ENCODE measurements at regions not wholly inside any gene's neighbourhood (a gene's known extent, or its start where the extent isn't known, plus 50 kb on each side); places are given as distances from the start of the nearest gene placed in this dataset.

- TF ChIP-seq CTCF (IDR thresholded peaks at IDR 0.05) (no peak), POLR2A (IDR thresholded peaks at IDR 0.05) (no peak)
These were observed 118.1 kb downstream of the ZNF736 start for GRCh38 chr7:64431838-64432237.

Measured in vagina (tissue), 2 donors.